GM19239 (cell line): ENCODE measurements at regions not wholly inside any gene's neighbourhood (a gene's known extent, or its start where the extent isn't known, plus 50 kb on each side); places are given as distances from the start of the nearest gene placed in this dataset.
A peak's percentile ranks its signal among the peaks of the same experiment; 100 is the strongest.

ENCODE experiments used
- DNase-seq: peaks from one replicate; pipeline ENCODE4 v3.0.0; 2011; ENCODE audit warnings: low spot score; ENCODE audit not compliant: insufficient read length
- FAIRE-seq: peaks from 2 replicates; lab custom pipeline; 2011; peaks lifted over from hg19 to GRCh38; lab: Jason Lieb, UNC

DNA sequence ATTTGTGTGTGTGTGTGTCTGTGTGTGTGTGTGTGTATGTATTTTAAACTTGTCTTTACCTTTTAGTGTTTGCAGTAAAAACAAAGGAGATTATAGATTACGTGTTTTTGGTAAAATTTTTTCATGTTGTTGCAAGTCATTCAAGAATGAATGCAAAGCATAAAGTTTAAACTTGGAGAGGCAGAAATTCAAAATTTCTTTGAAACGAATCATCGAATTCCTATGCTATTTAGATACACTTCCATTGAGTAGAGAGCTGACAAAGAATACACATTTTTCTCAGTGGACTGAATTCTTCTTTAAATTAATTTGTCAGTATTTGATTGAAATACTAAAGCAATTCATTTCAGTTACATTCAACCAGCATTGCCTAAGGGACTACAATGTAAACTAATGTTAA lies 66.0 kb upstream of the HDAC9 start:
- FAIRE-seq: no peak

GRCh38 chr7:18430810-18431209 lies 64.7 kb upstream of the HDAC9 start:
- DNase-seq (no peak), FAIRE-seq (no peak)

More for the DNA sequence above, 66.0 kb upstream of the HDAC9 start:
- no peak for DNase-seq

DNA sequence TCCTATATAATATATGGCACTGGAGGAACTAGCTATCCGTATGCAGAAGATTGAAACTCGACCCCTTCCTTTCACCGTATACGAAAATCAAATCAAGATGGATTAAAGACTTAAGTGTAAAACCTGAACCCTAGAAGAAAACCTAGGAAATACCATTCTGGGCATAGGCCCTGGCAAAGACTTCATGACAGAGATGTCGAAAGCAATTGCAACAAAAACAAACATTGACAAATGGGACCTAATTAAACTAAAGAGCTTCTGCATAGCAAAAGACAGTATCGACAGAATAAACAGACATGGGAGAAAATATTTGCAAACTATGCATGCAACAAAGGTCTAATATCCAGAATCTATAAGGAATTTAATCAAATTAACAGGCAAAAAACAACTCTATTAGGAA lies 61.4 kb upstream of the HDAC9 start:
- FAIRE-seq: no peak
- DNase-seq: no peak

DNA sequence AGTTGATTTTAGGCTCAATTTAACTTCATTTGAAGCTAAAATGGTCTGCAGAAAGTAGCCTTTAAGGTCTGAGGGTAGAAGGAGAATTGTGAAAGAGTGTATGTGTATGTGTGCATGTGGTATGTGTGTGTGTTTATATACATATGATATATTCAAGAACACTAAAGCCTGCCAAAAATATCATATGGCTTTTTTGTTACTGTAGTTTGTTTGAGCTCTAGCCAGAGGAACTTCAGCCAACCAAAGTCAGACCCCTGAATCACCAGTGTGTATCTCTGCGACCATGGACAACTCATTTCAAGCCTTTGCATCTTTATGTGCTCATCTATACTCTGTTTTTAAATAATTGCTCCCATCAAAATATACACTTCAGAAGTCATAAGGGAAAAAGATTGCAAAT lies 58.4 kb upstream of the HDAC9 start:
- FAIRE-seq (no peak), DNase-seq (no peak)

DNA sequence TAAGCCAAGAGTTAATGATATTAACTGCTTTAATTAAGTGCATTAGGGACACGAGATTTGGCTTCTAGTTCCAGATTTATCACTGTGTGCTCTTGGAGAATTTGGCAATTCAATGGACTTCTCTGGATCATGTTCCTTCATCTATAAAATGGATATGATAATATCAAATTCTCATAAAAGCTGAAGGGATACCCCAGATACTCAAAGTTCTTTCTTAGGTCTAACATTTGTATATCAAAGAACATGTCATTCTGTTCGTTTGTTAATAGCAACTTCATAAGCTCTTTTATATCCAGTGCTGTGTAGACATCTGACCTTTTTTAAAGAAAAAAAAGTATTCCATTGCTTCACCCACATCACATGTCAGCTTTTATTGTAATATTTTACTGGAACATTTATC lies 54.6 kb upstream of the HDAC9 start:
- FAIRE-seq (no peak), DNase-seq (no peak)

- DNase-seq: no peak
- FAIRE-seq: peak; percentile 35
These were observed 50.7 kb upstream of the HDAC9 start for GRCh38 chr7:18444826-18445225.

DNA sequence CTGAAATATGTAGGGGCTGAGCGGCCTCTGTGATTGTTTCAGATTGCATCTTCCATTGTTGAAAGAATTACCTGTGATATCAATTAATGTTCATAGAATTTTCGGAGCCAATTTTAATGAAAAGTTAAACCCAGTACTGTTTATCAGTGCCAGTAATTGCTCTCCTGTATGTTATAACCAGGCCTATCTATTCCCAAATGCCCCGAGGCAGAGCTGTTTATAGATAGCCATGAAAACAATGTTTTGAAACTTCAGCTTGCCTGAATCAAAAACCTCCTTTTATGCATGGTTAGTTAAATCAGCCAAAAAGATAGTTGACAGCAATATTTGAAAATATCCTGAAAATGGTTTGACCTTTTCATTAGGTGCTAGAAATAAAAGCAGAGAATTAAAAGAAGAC lies 50.1 kb upstream of the HDAC9 start:
- FAIRE-seq (no peak), DNase-seq (no peak)
